ENCODE measurements at regions not wholly inside any gene's neighbourhood (a gene's known extent, or its start where the extent isn't known, plus 50 kb on each side); places are given as distances from the start of the nearest gene placed in this dataset.

DNA sequence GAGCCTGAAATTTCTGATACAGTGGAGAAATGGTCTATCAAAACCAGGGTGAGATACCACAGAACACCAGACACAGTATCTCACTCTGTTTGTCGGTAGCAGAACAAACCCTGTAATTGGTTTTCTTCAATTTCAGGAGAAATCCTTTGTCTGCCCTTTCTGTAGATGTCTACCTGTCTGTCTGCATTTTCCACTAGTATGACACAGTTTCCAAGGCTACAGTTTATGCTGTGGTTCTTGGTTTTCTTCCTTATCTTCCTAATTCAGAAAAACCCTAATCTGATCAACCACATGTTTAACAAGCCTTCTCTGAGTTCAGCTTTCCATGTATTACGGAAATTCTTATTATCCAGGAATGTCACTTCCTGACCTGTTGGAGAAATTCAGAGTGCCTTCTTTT lies 70.8 kb downstream of the SCN11A start:
- no peaks in the 10 kb centered on the region for H3K9me3 Mint-ChIP-seq (ENCODE audit: insufficient read depth)
- H3K4me1 Mint-ChIP-seq: no peaks in the 10 kb centered on the region
- Histone ChIP-seq H3K4me3 (ENCODE audit: control extremely low read depth in 1 of 5, extremely low read depth in 1 of 5, insufficient read depth in 1 of 5, low read depth in 2 of 5, low read length in 4 of 5) (no peak overlapping the region), H3K9ac (ENCODE audit: low read length) (no peak overlapping the region), H3K4me2 (replicated peaks; ENCODE audit: low read depth, low read length, poor library complexity, severe bottlenecking) (no peak overlapping the region), H3K9me3 (ENCODE audit: control extremely low read depth in 1 of 3, control insufficient read depth in 2 of 3, insufficient read depth in 1 of 3, low read length in 2 of 3) (no peaks in the 10 kb centered on the region), H3K79me2 (ENCODE audit: control insufficient read depth, insufficient read depth, low read length) (no peaks in the 10 kb centered on the region), H3K4me1 (ENCODE audit: control insufficient read depth in 2 of 2, insufficient read depth in 2 of 2, low read length in 2 of 2) (no peaks in the 10 kb centered on the region), H3K36me3 (replicated peaks in 1 of 2; ENCODE audit: control extremely low read depth in 1 of 2, control insufficient read depth in 1 of 2, extremely low read depth in 1 of 2, insufficient read depth in 2 of 2, low read length in 1 of 2) (no peaks in the 10 kb centered on the region), H4K20me1 (ENCODE audit: control insufficient read depth, insufficient read depth, low read length, poor library complexity, severe bottlenecking) (no peaks in the 10 kb centered on the region), H2AFZ (ENCODE audit: insufficient read depth, low read depth, low read length, poor library complexity, severe bottlenecking) (no peak overlapping the region), H3K27ac (ENCODE audit: low read length in 2 of 2) (no peak overlapping the region), H3K27me3 (replicated peaks in 1 of 4; ENCODE audit: control extremely low read depth in 1 of 4, control insufficient read depth in 3 of 4, insufficient read depth in 4 of 4, low read length in 3 of 4) (peaks cover 0 to 7% (median 0%) of the 10 kb centered on the region in 4 experiments)
- ChIA-PET POLR2A (no interaction called here), CTCF (no interaction called here)
- TF ChIP-seq, protein P1, sequence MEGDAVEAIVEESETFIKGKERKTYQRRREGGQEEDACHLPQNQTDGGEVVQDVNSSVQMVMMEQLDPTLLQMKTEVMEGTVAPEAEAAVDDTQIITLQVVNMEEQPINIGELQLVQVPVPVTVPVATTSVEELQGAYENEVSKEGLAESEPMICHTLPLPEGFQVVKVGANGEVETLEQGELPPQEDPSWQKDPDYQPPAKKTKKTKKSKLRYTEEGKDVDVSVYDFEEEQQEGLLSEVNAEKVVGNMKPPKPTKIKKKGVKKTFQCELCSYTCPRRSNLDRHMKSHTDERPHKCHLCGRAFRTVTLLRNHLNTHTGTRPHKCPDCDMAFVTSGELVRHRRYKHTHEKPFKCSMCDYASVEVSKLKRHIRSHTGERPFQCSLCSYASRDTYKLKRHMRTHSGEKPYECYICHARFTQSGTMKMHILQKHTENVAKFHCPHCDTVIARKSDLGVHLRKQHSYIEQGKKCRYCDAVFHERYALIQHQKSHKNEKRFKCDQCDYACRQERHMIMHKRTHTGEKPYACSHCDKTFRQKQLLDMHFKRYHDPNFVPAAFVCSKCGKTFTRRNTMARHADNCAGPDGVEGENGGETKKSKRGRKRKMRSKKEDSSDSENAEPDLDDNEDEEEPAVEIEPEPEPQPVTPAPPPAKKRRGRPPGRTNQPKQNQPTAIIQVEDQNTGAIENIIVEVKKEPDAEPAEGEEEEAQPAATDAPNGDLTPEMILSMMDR (IDR thresholded peaks at IDR 0.05): no peak
- TF ChIP-seq EZH2 (IDR thresholded peaks at IDR 0.05; ENCODE audit: borderline replicate concordance, insufficient read depth, low read depth, low read length, poor library complexity, severe bottlenecking): no peak
- intact Hi-C loops (cut with micrococcal nuclease): no loop called here
- ATAC-seq (ENCODE audit: low read depth): no peak
- no peak for DNase-seq
- no peak overlapping the region for H3K4me3 Mint-ChIP-seq
- no peak overlapping the region for H3K27ac Mint-ChIP-seq
- WGBS (ENCODE audit: insufficient coverage): no CpG with 5 or more reads among the region's 2 CpGs
- peaks cover 17% of the 10 kb centered on the region for H3K27me3 Mint-ChIP-seq

DNA sequence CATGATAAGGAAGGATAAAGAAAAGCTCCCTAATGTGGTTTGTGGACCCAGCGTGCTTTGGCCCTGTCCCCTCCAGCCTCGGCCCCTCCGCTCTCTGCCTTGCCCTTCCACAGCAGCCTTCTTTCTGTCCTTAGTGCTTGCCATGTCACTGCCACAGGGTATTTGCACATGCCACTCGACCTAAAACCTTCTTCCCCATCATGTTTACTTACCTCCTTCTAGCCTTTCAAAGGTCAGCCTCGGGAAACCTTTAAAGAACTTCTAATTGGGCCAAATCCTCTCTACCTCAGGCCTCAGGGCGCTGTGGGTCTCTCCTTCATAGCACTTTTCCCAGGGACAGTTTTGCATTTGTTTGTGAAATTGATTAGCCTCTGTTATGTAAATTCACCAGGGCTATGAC lies 73.0 kb downstream of the SCN11A start:
- Histone ChIP-seq H4K20me1 (ENCODE audit: control insufficient read depth, insufficient read depth, low read length, poor library complexity, severe bottlenecking) (no peaks in the 10 kb centered on the region), H3K27ac (ENCODE audit: low read length in 2 of 2) (no peak overlapping the region), H3K9ac (ENCODE audit: low read length) (no peak overlapping the region), H3K4me3 (ENCODE audit: control extremely low read depth in 1 of 5, extremely low read depth in 1 of 5, insufficient read depth in 1 of 5, low read depth in 2 of 5, low read length in 4 of 5) (no peak overlapping the region), H3K79me2 (ENCODE audit: control insufficient read depth, insufficient read depth, low read length) (no peaks in the 10 kb centered on the region), H3K36me3 (replicated peaks in 1 of 2; ENCODE audit: control extremely low read depth in 1 of 2, control insufficient read depth in 1 of 2, extremely low read depth in 1 of 2, insufficient read depth in 2 of 2, low read length in 1 of 2) (no peaks in the 10 kb centered on the region), H3K4me1 (ENCODE audit: control insufficient read depth in 2 of 2, insufficient read depth in 2 of 2, low read length in 2 of 2) (no peaks in the 10 kb centered on the region), H3K9me3 (ENCODE audit: control extremely low read depth in 1 of 3, control insufficient read depth in 2 of 3, insufficient read depth in 1 of 3, low read length in 2 of 3) (no peaks in the 10 kb centered on the region), H3K27me3 (replicated peaks in 1 of 4; ENCODE audit: control extremely low read depth in 1 of 4, control insufficient read depth in 3 of 4, insufficient read depth in 4 of 4, low read length in 3 of 4) (peaks cover 0 to 4% (median 0%) of the 10 kb centered on the region in 4 experiments), H3K4me2 (replicated peaks; ENCODE audit: low read depth, low read length, poor library complexity, severe bottlenecking) (no peak overlapping the region), H2AFZ (ENCODE audit: insufficient read depth, low read depth, low read length, poor library complexity, severe bottlenecking) (no peak overlapping the region)
- no peaks in the 10 kb centered on the region for H3K9me3 Mint-ChIP-seq (ENCODE audit: insufficient read depth)
- CTCF ChIA-PET: no interaction called here
- no peak for ATAC-seq (ENCODE audit: low read depth)
- H3K27ac Mint-ChIP-seq: no peak overlapping the region
- H3K27me3 Mint-ChIP-seq: peaks cover 14% of the 10 kb centered on the region
- H3K4me3 Mint-ChIP-seq: no peak overlapping the region
- no peak for DNase-seq
- WGBS (ENCODE audit: insufficient coverage): 90% methylated on average over 4 of the region's 6 CpGs
- POLR2A ChIA-PET: no interaction called here
- intact Hi-C loops (cut with micrococcal nuclease): no loop called here
- H3K4me1 Mint-ChIP-seq: no peaks in the 10 kb centered on the region
- no peak for TF ChIP-seq EZH2 (IDR thresholded peaks at IDR 0.05; ENCODE audit: borderline replicate concordance, insufficient read depth, low read depth, low read length, poor library complexity, severe bottlenecking)
- TF ChIP-seq, protein P1 (IDR thresholded peaks at IDR 0.05): no peak

Data from B cell (primary cell).